AG04450 (cell line): ENCODE measurements at regions not wholly inside any gene's neighbourhood (a gene's known extent, or its start where the extent isn't known, plus 50 kb on each side); places are given as distances from the start of the nearest gene placed in this dataset.

Experiments used
- CTCF ChIA-PET: fragments of 300-600, 350-600 bp; formaldehyde crosslinking; extraction: SDS; loops from one replicate; lab custom pipeline; 2022; ENCODE audit warnings: antibody characterized with exemption, inconsistent platforms; lab: Charles Lee
- POLR2A ChIA-PET: fragments of 350-600 bp; formaldehyde crosslinking; extraction: SDS; loops from one replicate; lab custom pipeline; 2021; ENCODE audit warnings: antibody characterized with exemption, inconsistent platforms; lab: Yijun Ruan, JAX
- DNase-seq: peaks from one replicate; pipeline ENCODE4 v3.0.0-alpha.2; 2011; ENCODE audit warnings: low read depth, low spot score
- H3K27ac ChIP-seq: one replicate; pipeline ENCODE4 v1.5.1; 2012; ENCODE audit warnings: low read depth, low read length, control low read depth
- H3K27me3 ChIP-seq: one replicate; pipeline ENCODE4 v1.6.0; 2012; ENCODE audit warnings: low read length; ENCODE audit not compliant: control insufficient read depth, insufficient read depth
- H3K4me3 ChIP-seq: 2 replicates; pipeline ENCODE4 v1.5.1; 2011; ENCODE audit warnings: mild to moderate bottlenecking, low read depth, low read length, control low read depth
- H3K9me3 ChIP-seq: 2 replicates; pipeline ENCODE4 v1.5.1; 2012; ENCODE audit warnings: low read length; ENCODE audit not compliant: control insufficient read depth, insufficient read depth
- TF ChIP-seq, protein P1 (sequence below): IDR thresholded peaks from 2 replicates; pipeline ENCODE4 v1.5.1; 2011; ENCODE audit warnings: low read depth, low read length, control low read depth, inconsistent platforms

DNA sequence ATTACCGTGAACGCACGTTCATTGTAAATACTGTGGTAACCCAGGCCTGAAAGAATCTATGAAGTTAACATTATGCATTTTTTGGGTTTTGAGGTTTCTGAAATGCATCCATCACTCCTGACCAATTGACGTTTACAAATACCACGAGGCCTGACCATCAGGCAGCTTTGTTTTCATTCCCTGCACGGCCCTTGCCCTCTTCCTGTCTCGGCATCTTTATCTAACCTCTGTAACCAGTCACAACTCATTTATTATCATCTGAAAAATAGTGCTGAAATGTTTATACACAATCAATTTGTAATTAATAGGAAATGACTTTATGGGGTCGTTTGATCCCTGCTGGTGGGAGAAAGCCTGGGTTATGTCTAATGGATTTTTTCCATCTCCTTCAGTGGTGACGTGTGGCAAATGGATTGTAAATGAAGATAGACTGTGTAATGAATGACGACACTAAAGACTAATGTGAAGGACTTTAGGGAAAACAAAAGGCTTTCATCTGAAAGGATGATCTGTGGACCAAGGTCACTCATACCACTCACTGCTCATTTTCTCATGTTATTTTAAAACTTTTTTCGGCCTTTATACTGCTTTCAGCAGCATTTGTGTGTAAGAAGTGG lies 102.7 kb upstream of the SORBS2 start:
- TF ChIP-seq, protein P1, sequence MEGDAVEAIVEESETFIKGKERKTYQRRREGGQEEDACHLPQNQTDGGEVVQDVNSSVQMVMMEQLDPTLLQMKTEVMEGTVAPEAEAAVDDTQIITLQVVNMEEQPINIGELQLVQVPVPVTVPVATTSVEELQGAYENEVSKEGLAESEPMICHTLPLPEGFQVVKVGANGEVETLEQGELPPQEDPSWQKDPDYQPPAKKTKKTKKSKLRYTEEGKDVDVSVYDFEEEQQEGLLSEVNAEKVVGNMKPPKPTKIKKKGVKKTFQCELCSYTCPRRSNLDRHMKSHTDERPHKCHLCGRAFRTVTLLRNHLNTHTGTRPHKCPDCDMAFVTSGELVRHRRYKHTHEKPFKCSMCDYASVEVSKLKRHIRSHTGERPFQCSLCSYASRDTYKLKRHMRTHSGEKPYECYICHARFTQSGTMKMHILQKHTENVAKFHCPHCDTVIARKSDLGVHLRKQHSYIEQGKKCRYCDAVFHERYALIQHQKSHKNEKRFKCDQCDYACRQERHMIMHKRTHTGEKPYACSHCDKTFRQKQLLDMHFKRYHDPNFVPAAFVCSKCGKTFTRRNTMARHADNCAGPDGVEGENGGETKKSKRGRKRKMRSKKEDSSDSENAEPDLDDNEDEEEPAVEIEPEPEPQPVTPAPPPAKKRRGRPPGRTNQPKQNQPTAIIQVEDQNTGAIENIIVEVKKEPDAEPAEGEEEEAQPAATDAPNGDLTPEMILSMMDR, result no peak
- Histone ChIP-seq H3K27me3 (peaks cover 13% of the 10 kb centered on the region), H3K27ac (no peak overlapping the region), H3K9me3 (no peaks in the 10 kb centered on the region), H3K4me3 (no peak overlapping the region)
- ChIA-PET POLR2A (interaction anchor here (0.7 kb wide), 1 partner anchor 177 kb away, joined by 3 read pairs; no protein-coding TSS in a partner anchor), CTCF (no interaction called here)
- DNase-seq, result peak; percentile 55

DNA sequence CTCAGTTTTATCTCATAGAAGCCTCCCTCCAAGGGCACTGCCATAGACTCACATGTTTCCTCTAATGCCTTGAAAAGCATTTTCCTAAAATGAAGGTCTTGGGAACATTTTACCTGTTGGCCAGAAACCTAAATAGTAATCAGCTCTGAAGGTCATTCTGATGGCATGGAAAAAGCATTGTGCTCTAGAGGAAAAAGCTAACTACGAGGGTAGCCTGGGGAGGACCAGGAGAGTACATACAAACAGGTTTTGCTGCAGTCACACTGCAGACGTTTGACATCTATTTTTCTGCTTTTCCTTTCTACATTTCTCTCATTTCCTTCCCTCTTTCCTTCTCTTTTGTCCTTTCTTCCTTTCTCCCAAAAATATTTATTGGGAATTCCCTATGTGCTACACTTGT lies 103.3 kb upstream of the SORBS2 start:
- H3K9me3 ChIP-seq, result no peaks in the 10 kb centered on the region
- H3K4me3 ChIP-seq, result no peak overlapping the region
- POLR2A ChIA-PET, result interaction anchor here (0.7 kb wide), 1 partner anchor 178 kb away, joined by 3 read pairs; no protein-coding TSS in a partner anchor
- CTCF ChIA-PET, result no interaction called here
- peaks cover 12% of the 10 kb centered on the region for H3K27me3 ChIP-seq
- TF ChIP-seq, protein P1, result no peak
- DNase-seq, result no peak
- no peak overlapping the region for H3K27ac ChIP-seq

DNA sequence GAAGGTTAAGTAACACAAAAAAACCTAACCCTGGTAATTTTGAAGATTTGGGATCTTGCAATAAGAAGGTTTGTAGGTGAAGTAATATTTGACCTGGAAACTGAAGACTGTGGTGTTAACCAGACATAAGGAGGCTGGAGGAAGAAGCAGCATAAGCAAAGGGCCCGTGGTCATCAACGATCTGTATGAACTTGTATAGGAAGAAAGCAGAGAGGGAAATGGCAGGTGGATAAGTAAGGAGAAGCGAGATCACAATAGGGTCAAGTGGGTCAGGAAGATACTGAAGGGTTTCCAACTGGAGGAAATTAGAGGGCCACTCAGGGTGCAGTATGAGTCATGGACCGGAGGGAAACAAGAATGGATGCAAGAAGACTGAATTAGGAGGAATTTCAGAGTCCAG lies 103.8 kb upstream of the SORBS2 start:
- ChIA-PET POLR2A (no interaction called here), CTCF (no interaction called here)
- peaks cover 13% of the 10 kb centered on the region for H3K27me3 ChIP-seq
- H3K9me3 ChIP-seq, result no peaks in the 10 kb centered on the region
- no peak overlapping the region for H3K4me3 ChIP-seq
- H3K27ac ChIP-seq, result no peak overlapping the region
- TF ChIP-seq, protein P1, result no peak
- DNase-seq, result no peak

DNA sequence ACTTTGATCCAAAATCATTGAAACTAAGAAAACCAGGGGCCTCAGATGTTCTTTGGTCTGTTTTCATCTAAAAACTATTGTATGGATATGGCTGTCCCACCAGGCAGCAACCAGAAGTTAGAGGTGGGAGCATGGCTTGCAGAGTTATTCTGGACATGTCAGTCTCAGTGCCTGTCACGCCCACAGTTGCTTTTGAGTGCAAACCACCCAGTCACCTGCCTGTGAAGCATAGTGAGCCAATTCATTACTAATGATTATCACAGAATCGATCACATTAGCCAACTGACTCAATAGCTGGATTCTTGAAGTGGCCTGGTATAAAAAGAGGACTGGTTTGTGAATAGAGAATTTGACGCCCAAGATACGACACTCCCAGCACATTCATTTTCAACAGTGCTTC lies 104.2 kb upstream of the SORBS2 start:
- Histone ChIP-seq H3K27ac (no peak overlapping the region), H3K9me3 (no peaks in the 10 kb centered on the region), H3K4me3 (no peak overlapping the region), H3K27me3 (peaks cover 17% of the 10 kb centered on the region)
- CTCF ChIA-PET, result no interaction called here
- TF ChIP-seq, protein P1, result no peak
- POLR2A ChIA-PET, result no interaction called here
- DNase-seq, result no peak

DNA sequence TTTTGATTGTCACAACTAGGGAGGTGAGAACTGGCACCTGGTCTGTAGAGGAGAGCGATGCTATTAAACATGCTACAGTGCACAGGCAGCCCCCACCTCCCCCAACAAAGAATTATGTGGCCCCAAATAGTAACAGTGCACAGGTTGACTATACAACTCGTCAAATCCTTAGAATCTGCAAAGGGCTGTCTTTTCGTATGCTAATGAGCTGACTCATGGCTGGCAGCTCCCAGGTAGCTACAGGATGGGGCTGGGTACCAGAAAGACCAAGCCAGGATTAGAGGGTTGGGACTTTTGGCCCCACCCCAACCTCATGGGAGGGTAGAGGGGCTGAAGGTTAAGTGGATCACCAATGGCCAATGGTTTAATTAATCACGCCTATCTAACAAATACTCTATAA lies 104.7 kb upstream of the SORBS2 start:
- CTCF ChIA-PET, result interaction anchor here (0.6 kb wide), 1 partner anchor 39 kb away, joined by 3 read pairs; no protein-coding TSS in a partner anchor
- no peak overlapping the region for H3K4me3 ChIP-seq
- no peak overlapping the region for H3K27ac ChIP-seq
- peaks cover 17% of the 10 kb centered on the region for H3K27me3 ChIP-seq
- TF ChIP-seq, protein P1, result no peak
- POLR2A ChIA-PET, result no interaction called here
- no peaks in the 10 kb centered on the region for H3K9me3 ChIP-seq
- DNase-seq, result no peak
